ENCODE measurements at regions not wholly inside any gene's neighbourhood (a gene's known extent, or its start where the extent isn't known, plus 50 kb on each side); places are given as distances from the start of the nearest gene placed in this dataset.
"Not testable (repeated sequence)": the region's sequence is repeated elsewhere in the genome, so short reads cannot be mapped to it uniquely, and the experiment has no call there.

GRCh38 chrY:11214851-11215250 lies 1486.2 kb upstream of the USP9Y start:
- TF ChIP-seq, protein P1, sequence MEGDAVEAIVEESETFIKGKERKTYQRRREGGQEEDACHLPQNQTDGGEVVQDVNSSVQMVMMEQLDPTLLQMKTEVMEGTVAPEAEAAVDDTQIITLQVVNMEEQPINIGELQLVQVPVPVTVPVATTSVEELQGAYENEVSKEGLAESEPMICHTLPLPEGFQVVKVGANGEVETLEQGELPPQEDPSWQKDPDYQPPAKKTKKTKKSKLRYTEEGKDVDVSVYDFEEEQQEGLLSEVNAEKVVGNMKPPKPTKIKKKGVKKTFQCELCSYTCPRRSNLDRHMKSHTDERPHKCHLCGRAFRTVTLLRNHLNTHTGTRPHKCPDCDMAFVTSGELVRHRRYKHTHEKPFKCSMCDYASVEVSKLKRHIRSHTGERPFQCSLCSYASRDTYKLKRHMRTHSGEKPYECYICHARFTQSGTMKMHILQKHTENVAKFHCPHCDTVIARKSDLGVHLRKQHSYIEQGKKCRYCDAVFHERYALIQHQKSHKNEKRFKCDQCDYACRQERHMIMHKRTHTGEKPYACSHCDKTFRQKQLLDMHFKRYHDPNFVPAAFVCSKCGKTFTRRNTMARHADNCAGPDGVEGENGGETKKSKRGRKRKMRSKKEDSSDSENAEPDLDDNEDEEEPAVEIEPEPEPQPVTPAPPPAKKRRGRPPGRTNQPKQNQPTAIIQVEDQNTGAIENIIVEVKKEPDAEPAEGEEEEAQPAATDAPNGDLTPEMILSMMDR (IDR thresholded peaks at IDR 0.05): not testable (repeated sequence)
- not testable (repeated sequence) for TF ChIP-seq POLR2AphosphoS5, POLR2A, EP300 (IDR thresholded peaks at IDR 0.05)
